Endothelial cell of umbilical vein (primary cell): ENCODE measurements at regions not wholly inside any gene's neighbourhood (a gene's known extent, or its start where the extent isn't known, plus 50 kb on each side); places are given as distances from the start of the nearest gene placed in this dataset.
A peak's percentile ranks its signal among the peaks of the same experiment; 100 is the strongest.

Experiments
- BruUV-seq: library from RNA; stranded (reverse); fragments of 400-500 nt; replicated peaks from 2 replicates; lab custom pipeline; 2021; lab: Mats Ljungman, UMichigan
- CTCF ChIA-PET: fragments of 300-600, 350-600 bp; sonication (Branson Sonifier 250); formaldehyde crosslinking; loops from one replicate; lab custom pipeline; 2021; ENCODE audit warnings: antibody characterized with exemption, inconsistent platforms; lab: Charles Lee
- POLR2A ChIA-PET: fragments of 300-600, 350-600 bp; sonication (Branson Sonifier 250); formaldehyde crosslinking; loops from one replicate; lab custom pipeline; 2021; ENCODE audit warnings: antibody characterized with exemption, inconsistent platforms; lab: Charles Lee
- DNase-seq: peaks from one replicate; pipeline ENCODE4 v3.0.0-alpha.2; 2011; ENCODE audit warnings: low read depth, low spot score
- FAIRE-seq: peaks from 2 replicates; lab custom pipeline; 2011; peaks lifted over from hg19 to GRCh38; lab: Jason Lieb, UNC
- H2AFZ ChIP-seq: 2 replicates; pipeline ENCODE4 v1.6.0; 2012; ENCODE audit warnings: low read depth, low read length, control low read depth, inconsistent platforms
- H3K27ac ChIP-seq: 2 replicates; pipeline ENCODE4 v1.5.1; 2011; ENCODE audit warnings: low read depth, mild to moderate bottlenecking, control low read depth, low read length, moderate library complexity; ENCODE audit not compliant: insufficient read depth
- H3K27me3 ChIP-seq, 2 experiments: 2 replicates each; pipeline versions ENCODE4 v1.6.0 to v1.6.1; 2011; ENCODE audit warnings: low read length in 2 of 2, mixed read lengths in 1 of 2; ENCODE audit not compliant: control insufficient read depth in 2 of 2, insufficient read depth in 2 of 2
- H3K36me3 ChIP-seq, 2 experiments: 2 replicates in 1 of 2; 3 replicates in 1 of 2; pipeline ENCODE4 v1.5.1; 2011; ENCODE audit warnings: low read length in 2 of 2, mild to moderate bottlenecking in 1 of 2, moderate library complexity in 1 of 2; ENCODE audit not compliant: control insufficient read depth in 2 of 2, insufficient read depth in 2 of 2; ENCODE audit errors: extremely low read depth in 1 of 2
- H3K4me1 ChIP-seq: 3 replicates; pipeline ENCODE4 v1.5.1; 2011; ENCODE audit warnings: mild to moderate bottlenecking, low read length; ENCODE audit not compliant: control insufficient read depth, insufficient read depth; ENCODE audit errors: extremely low read depth
- H3K4me2 ChIP-seq: 2 replicates; pipeline ENCODE4 v1.6.1; 2011; ENCODE audit warnings: low read length, control low read depth, mixed read lengths; ENCODE audit not compliant: insufficient read depth
- H3K4me3 ChIP-seq, 3 experiments: fragments of 200-600 bp in 1 of 3; sonication (generic), shearing (Covaris generic) in 1 of 3; replicated peaks in 1 of 3; 2 replicates each; pipeline ENCODE4 v1.5.1; 2011 to 2016; ENCODE audit warnings: control low read depth in 3 of 3, low read length in 3 of 3, mild to moderate bottlenecking in 2 of 3, inconsistent platforms in 1 of 3, low read depth in 1 of 3, moderate library complexity in 1 of 3; ENCODE audit not compliant: insufficient read depth in 1 of 3
- H3K79me2 ChIP-seq: 2 replicates; pipeline ENCODE4 v1.6.0; 2012; ENCODE audit warnings: low read length, inconsistent platforms; ENCODE audit not compliant: control insufficient read depth, insufficient read depth
- H3K9ac ChIP-seq: replicated peaks from 2 replicates; pipeline ENCODE3; 2011; ENCODE audit warnings: low read length, control low read depth; ENCODE audit not compliant: insufficient read depth; ENCODE audit errors: extremely low read depth
- H3K9me1 ChIP-seq: replicated peaks from 3 replicates; pipeline ENCODE4 v1.6.0; 2011; ENCODE audit warnings: mild to moderate bottlenecking, low read length; ENCODE audit not compliant: control insufficient read depth, insufficient read depth; ENCODE audit errors: extremely low read depth
- H3K9me3 ChIP-seq: replicated peaks from 2 replicates; pipeline ENCODE4 v1.5.1; 2012; ENCODE audit warnings: low read length, inconsistent platforms; ENCODE audit not compliant: control insufficient read depth, insufficient read depth
- H4K20me1 ChIP-seq: replicated peaks from 2 replicates; pipeline ENCODE3; 2011; ENCODE audit warnings: mild to moderate bottlenecking, low read length; ENCODE audit not compliant: control insufficient read depth, insufficient read depth; ENCODE audit errors: extremely low read depth
- EZH2 ChIP-seq: IDR thresholded peaks from 2 replicates; pipeline ENCODE4 v1.6.1; 2012; ENCODE audit warnings: borderline replicate concordance, low read depth, mild to moderate bottlenecking, moderate library complexity, low read length, inconsistent platforms; ENCODE audit not compliant: severe bottlenecking
- FOS ChIP-seq: IDR thresholded peaks from 2 replicates; pipeline ENCODE4 v1.6.1; 2011; ENCODE audit warnings: mild to moderate bottlenecking, low read length, moderate library complexity, borderline replicate concordance; ENCODE audit not compliant: insufficient read depth
- GATA2 ChIP-seq: IDR thresholded peaks from 2 replicates; pipeline ENCODE4 v1.7.0; 2011; ENCODE audit warnings: low read depth, mild to moderate bottlenecking, moderate library complexity, mixed read lengths, low read length; ENCODE audit not compliant: insufficient read length, insufficient read depth
- JUN ChIP-seq: IDR thresholded peaks from 2 replicates; pipeline ENCODE4 v1.6.1; 2011; ENCODE audit warnings: borderline replicate concordance, low read depth; ENCODE audit not compliant: insufficient read length, insufficient read depth
- MYC ChIP-seq: IDR thresholded peaks from one replicate; pipeline ENCODE4 v1.6.1; 2011; ENCODE audit warnings: mild to moderate bottlenecking, low read depth, low read length
- POLR2A ChIP-seq: IDR thresholded peaks from 2 replicates; pipeline ENCODE4 v1.6.1; 2012; ENCODE audit warnings: low read depth, mild to moderate bottlenecking, control low read depth, low read length
- POLR2AphosphoS5 ChIP-seq: IDR thresholded peaks from 2 replicates; pipeline ENCODE4 v1.6.1; 2012; ENCODE audit warnings: low read depth, mild to moderate bottlenecking, control low read depth, low read length, moderate library complexity; ENCODE audit not compliant: insufficient read depth
- dilution Hi-C: fragments of 300-500 bp; cut with MboI; formaldehyde crosslinking; loops from one replicate; pipeline ENCODE4 v1.15.0; 2019; ENCODE audit warnings: low sequenced_read_pairs; ENCODE audit not compliant: extremely low pct_ligation_motif_present
- intact Hi-C: fragments of 100-400 bp; cut with micrococcal nuclease; formaldehyde crosslinking; loops from one replicate; pipeline ENCODE4 v1.10.0; 2022
- TF ChIP-seq, protein P1 (sequence below): IDR thresholded peaks from 2 replicates; pipeline ENCODE4 v1.6.1; 2011; ENCODE audit not compliant: insufficient read depth, insufficient read length
- TF ChIP-seq, protein P2 (sequence below), 2 donors: IDR thresholded peaks; 1 replicate in 1 of 2; 2 replicates in 1 of 2; pipeline ENCODE4 v1.5.1; 2011; ENCODE audit warnings: low read length in 2 of 2, mild to moderate bottlenecking in 2 of 2, moderate library complexity in 2 of 2, control low read depth in 1 of 2, inconsistent platforms in 1 of 2, low read depth in 1 of 2; ENCODE audit not compliant: insufficient read depth in 1 of 2; ENCODE audit errors: extremely low read depth in 1 of 2

DNA sequence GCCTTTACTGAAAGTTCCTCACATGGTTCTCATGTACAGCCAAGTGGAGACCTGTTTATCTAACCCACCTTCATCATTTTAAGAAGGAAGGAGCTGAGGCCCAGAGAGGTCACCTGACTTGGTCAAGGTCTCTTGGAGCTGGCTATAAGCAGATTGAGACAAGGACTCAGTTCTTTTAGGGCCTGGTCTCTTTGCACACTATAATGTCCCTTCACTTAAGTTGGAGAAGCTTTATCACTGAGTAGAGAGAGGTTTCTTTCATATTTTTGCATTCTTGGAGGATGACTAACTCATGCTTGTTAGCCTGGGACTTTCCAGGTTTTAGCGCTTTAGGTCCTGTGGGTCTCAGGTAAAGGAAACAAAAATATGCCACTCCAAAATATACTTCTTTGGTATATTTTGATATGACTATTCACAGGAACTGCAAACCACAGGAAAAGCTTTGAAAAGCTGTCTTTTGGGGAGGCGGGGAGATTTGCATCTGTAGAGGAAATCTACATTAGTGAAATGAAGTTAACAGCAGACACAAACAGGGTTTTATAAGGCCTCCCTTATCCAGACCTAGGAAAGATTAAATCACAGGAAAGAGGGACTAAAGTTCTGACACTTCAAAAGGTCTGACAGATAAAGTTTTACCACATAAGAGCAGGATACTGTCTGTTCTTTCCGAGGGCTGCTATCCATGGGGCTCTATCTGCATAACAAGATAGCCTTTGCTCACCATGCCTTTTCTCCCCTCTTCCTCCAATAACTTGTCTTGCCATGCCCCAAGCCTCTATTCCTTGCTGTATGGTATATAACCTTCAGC is 95.8 kb upstream of the ANKRD55 start:
- ChIA-PET CTCF (interaction anchor here (0.8 to 3.2 kb wide), 8 partner anchors 11 to 509 kb away, joined by 3 to 10 read pairs (median 6); no protein-coding TSS in a partner anchor), POLR2A (interaction anchor here (0.5 kb wide), 1 partner anchor 243 kb away, joined by 3 read pairs; no protein-coding TSS in a partner anchor)
- BruUV-seq: no TSS peak
- Histone ChIP-seq H3K4me3 (no peak overlapping the region), H3K79me2 (no peaks in the 10 kb centered on the region), H3K9me1 (no peaks in the 10 kb centered on the region), H3K27me3 (no peaks in the 10 kb centered on the region), H4K20me1 (no peaks in the 10 kb centered on the region), H3K9me3 (no peaks in the 10 kb centered on the region), H3K27ac (peak overlapping the region; percentile 93), H3K4me1 (peaks cover 27% of the 10 kb centered on the region), H3K4me2 (peak overlapping the region; percentile 27), H3K36me3 (no peaks in the 10 kb centered on the region), H2AFZ (peak overlapping the region; percentile 87), H3K9ac (peak overlapping the region; percentile 38)
- TF ChIP-seq MYC (no peak), JUN (peak; percentile 34), GATA2 (peak; percentile 57), POLR2AphosphoS5 (no peak), FOS (peak; percentile 48), EZH2 (no peak), POLR2A (no peak)
- TF ChIP-seq, protein P1, sequence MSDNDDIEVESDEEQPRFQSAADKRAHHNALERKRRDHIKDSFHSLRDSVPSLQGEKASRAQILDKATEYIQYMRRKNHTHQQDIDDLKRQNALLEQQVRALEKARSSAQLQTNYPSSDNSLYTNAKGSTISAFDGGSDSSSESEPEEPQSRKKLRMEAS: no peak
- TF ChIP-seq, protein P2, sequence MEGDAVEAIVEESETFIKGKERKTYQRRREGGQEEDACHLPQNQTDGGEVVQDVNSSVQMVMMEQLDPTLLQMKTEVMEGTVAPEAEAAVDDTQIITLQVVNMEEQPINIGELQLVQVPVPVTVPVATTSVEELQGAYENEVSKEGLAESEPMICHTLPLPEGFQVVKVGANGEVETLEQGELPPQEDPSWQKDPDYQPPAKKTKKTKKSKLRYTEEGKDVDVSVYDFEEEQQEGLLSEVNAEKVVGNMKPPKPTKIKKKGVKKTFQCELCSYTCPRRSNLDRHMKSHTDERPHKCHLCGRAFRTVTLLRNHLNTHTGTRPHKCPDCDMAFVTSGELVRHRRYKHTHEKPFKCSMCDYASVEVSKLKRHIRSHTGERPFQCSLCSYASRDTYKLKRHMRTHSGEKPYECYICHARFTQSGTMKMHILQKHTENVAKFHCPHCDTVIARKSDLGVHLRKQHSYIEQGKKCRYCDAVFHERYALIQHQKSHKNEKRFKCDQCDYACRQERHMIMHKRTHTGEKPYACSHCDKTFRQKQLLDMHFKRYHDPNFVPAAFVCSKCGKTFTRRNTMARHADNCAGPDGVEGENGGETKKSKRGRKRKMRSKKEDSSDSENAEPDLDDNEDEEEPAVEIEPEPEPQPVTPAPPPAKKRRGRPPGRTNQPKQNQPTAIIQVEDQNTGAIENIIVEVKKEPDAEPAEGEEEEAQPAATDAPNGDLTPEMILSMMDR (IDR thresholded peaks at IDR 0.05; ENCODE audit: extremely low read depth in 1 of 2, insufficient read depth in 1 of 2, low read depth in 1 of 2, low read length in 2 of 2): no peak
- dilution Hi-C loops (no loop called here), intact Hi-C loops (no loop called here)
- DNase-seq: peak; percentile 72
- peak; percentile 80 for FAIRE-seq
